MM.1S (cell line): ENCODE measurements at regions not wholly inside any gene's neighbourhood (a gene's known extent, or its start where the extent isn't known, plus 50 kb on each side); places are given as distances from the start of the nearest gene placed in this dataset.

Experiments used
- CTCF ChIP-seq: fragments of 300-600 bp; sonication (generic); IDR thresholded peaks from 2 replicates; pipeline ENCODE4 v1.5.1; 2016; ENCODE audit warnings: antibody characterized with exemption, low read length, mixed read lengths
- EZH2 ChIP-seq: fragments of 300-600 bp; sonication (generic); optimal IDR thresholded peaks from 2 replicates; pipeline ENCODE3; 2017; ENCODE audit warnings: low read depth, mild to moderate bottlenecking, antibody characterized with exemption, low read length, mixed read lengths

GRCh38 chr10:107542016-107542415, 377.5 kb upstream of the SORCS1 start:
- TF ChIP-seq CTCF (no peak), EZH2 (no peak)
